GM12878 (cell line): ENCODE measurements at regions not wholly inside any gene's neighbourhood (a gene's known extent, or its start where the extent isn't known, plus 50 kb on each side); places are given as distances from the start of the nearest gene placed in this dataset.

ENCODE experiments used
- ATF7 ChIP-seq: fragments of 450-650 bp; IDR thresholded peaks from 2 replicates; pipeline ENCODE4 v1.6.1; 2016; ENCODE audit warnings: low read depth, mild to moderate bottlenecking
- CREB1 ChIP-seq: IDR thresholded peaks from 2 replicates; pipeline ENCODE4 v1.6.1; 2012; ENCODE audit warnings: low read depth, mild to moderate bottlenecking, inconsistent platforms
- EED ChIP-seq: sonication (generic); IDR thresholded peaks from 2 replicates; pipeline ENCODE4 v1.6.1; 2016; ENCODE audit warnings: antibody characterized with exemption, low read depth
- ETV6 ChIP-seq, 2 experiments: fragments of 450-650 bp in 1 of 2; IDR thresholded peaks in 1 of 2; conservative IDR thresholded peaks in 1 of 2; 2 replicates each; pipeline ENCODE4 v1.6.1; 2014; ENCODE audit warnings: antibody characterized with exemption in 1 of 2, borderline replicate concordance in 1 of 2, low read depth in 1 of 2, mild to moderate bottlenecking in 1 of 2, moderate library complexity in 1 of 2
- FOXM1 ChIP-seq: IDR thresholded peaks from 2 replicates; pipeline ENCODE4 v1.6.1; 2012; ENCODE audit warnings: low read depth, mild to moderate bottlenecking, inconsistent platforms, low read length, moderate library complexity
- HDGF ChIP-seq: fragments of 450-650 bp; IDR thresholded peaks from 2 replicates; pipeline ENCODE4 v1.6.1; 2016; ENCODE audit warnings: antibody characterized with exemption
- IRF4 ChIP-seq: IDR thresholded peaks from 2 replicates; pipeline ENCODE4 v1.6.1; 2011; ENCODE audit warnings: low read depth, low read length
- JUNB ChIP-seq: IDR thresholded peaks from 2 replicates; pipeline ENCODE4 v1.6.1; 2016; ENCODE audit warnings: antibody characterized with exemption, mild to moderate bottlenecking
- LARP7 ChIP-seq: fragments of 450-650 bp; IDR thresholded peaks from 2 replicates; pipeline ENCODE4 v1.6.1; 2017; ENCODE audit warnings: mild to moderate bottlenecking
- MEF2A ChIP-seq: IDR thresholded peaks from 2 replicates; pipeline ENCODE4 v1.6.1; 2011; ENCODE audit warnings: low read depth, mild to moderate bottlenecking, low read length, moderate library complexity; ENCODE audit not compliant: insufficient read depth
- MTA2 ChIP-seq: fragments of 450-650 bp; IDR thresholded peaks from 2 replicates; pipeline ENCODE4 v1.6.1; 2016; ENCODE audit warnings: low read depth, mild to moderate bottlenecking, moderate library complexity
- MXI1 ChIP-seq: fragments of 150-350 bp; IDR thresholded peaks from 2 replicates; pipeline ENCODE4 v1.6.1; 2011; ENCODE audit warnings: low read depth, mild to moderate bottlenecking, inconsistent platforms, low read length, improper control_type of control experiment
- NFIC ChIP-seq: IDR thresholded peaks from 2 replicates; pipeline ENCODE4 v1.6.1; 2012; ENCODE audit warnings: low read depth, mild to moderate bottlenecking, inconsistent platforms, low read length, moderate library complexity
- PAX5 ChIP-seq: IDR thresholded peaks from 2 replicates; pipeline ENCODE4 v1.6.1; 2011; ENCODE audit warnings: low read depth, low read length, borderline replicate concordance
- POLR2AphosphoS5 ChIP-seq: IDR thresholded peaks from 2 replicates; pipeline ENCODE4 v1.6.1; 2011; ENCODE audit warnings: mild to moderate bottlenecking, low read length, inconsistent platforms
- STAT1 ChIP-seq: fragments of 450-650 bp; conservative IDR thresholded peaks from 2 replicates; pipeline ENCODE4 v1.6.1; 2014; ENCODE audit warnings: antibody characterized with exemption, mild to moderate bottlenecking
- TAF1 ChIP-seq: IDR thresholded peaks from 2 replicates; pipeline ENCODE4 v1.6.1; 2011; ENCODE audit warnings: mild to moderate bottlenecking, low read depth, low read length, borderline replicate concordance
- TCF12 ChIP-seq: IDR thresholded peaks from 2 replicates; pipeline ENCODE4 v1.6.1; 2011; ENCODE audit warnings: low read depth, mild to moderate bottlenecking, low read length
- WRNIP1 ChIP-seq: IDR thresholded peaks from 2 replicates; pipeline ENCODE4 v1.6.1; 2011; ENCODE audit warnings: low read depth, low read length, improper control_type of control experiment, borderline replicate concordance
- ZBED1 ChIP-seq: IDR thresholded peaks from 2 replicates; pipeline ENCODE4 v1.6.1; 2016; ENCODE audit warnings: borderline replicate concordance
- ZNF207 ChIP-seq: fragments of 450-650 bp; IDR thresholded peaks from 2 replicates; pipeline ENCODE4 v1.6.1; 2014; ENCODE audit warnings: antibody characterized with exemption, mild to moderate bottlenecking, borderline replicate concordance
- ZZZ3 ChIP-seq: IDR thresholded peaks from 2 replicates; pipeline ENCODE4 v1.6.1; 2011; ENCODE audit warnings: low read depth; ENCODE audit not compliant: control insufficient read depth, insufficient read length
- TF ChIP-seq, protein P1 (sequence below): IDR thresholded peaks from 2 replicates; pipeline ENCODE4 v1.6.1; 2012; ENCODE audit warnings: improper control_type of control experiment, low read depth, low read length; ENCODE audit not compliant: insufficient replicate concordance
- TF ChIP-seq, protein P2 (sequence below): IDR thresholded peaks from 2 replicates; pipeline ENCODE4 v1.6.1; 2012; ENCODE audit warnings: low read length, inconsistent platforms

DNA sequence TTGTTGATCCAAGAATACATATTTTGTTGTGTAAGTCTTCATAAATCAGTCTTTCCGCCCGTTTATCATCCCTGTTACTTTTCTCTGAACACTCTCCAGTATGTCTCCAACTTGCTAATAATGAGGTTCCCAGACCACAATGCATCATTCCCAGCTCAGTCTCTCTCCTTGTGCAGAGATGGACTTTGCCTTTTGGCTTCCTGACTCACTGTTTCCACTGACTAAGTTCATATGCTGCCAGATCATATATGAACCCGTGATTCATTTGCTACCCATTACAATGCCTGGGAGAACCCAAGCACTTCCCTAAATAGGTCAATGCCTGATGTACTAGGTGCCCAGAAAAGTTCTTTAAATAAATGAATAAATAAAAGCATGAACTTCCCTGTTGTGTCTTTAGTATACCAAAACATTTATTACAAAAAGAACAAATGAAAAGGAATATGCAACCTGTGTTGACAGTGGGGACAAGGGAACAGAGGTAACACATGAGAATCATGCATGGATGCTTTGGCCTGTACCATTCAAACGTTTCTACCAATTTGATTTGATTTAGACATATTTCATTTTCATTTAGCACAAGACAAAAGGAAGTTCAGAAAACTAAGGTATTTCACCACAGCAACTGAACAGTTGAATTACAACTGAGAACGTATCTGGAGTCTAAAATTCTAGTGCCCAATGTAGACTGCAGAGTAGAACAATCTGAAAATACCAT lies 215.4 kb upstream of the HNRNPA3 start (continued):
- TF ChIP-seq ATF7 (peak; percentile 90), TCF12 (0 out of 2 replicates have a peak, but pooled peaks have one; percentile 13), HDGF (no peak), PAX5 (0 out of 2 replicates have a peak, but pooled peaks have one; percentile 58), NFIC (peak; percentile 98), ZNF207 (no peak), FOXM1 (peak; percentile 94), STAT1 (no peak), MXI1 (no peak), POLR2AphosphoS5 (no peak), ZZZ3 (no peak), JUNB (peak; percentile 99), ZBED1 (peak; percentile 72; the same call in 1 of the 2 replicates), MEF2A (peak; percentile 68), IRF4 (peak; percentile 93), WRNIP1 (no peak), EED (peak; percentile 96), LARP7 (no peak), MTA2 (peak; percentile 92), TAF1 (no peak), CREB1 (peak; percentile 32; the same call in 1 of the 2 replicates), ETV6 (conservative IDR thresholded peaks at IDR 0.05 in 1 of 2, IDR thresholded peaks at IDR 0.05 in 1 of 2; ENCODE audit: borderline replicate concordance in 1 of 2, low read depth in 1 of 2) (0 out of 4 replicates have a peak, but pooled peaks of 1 of the 2 experiments have one; percentile 35)
- TF ChIP-seq, protein P1, sequence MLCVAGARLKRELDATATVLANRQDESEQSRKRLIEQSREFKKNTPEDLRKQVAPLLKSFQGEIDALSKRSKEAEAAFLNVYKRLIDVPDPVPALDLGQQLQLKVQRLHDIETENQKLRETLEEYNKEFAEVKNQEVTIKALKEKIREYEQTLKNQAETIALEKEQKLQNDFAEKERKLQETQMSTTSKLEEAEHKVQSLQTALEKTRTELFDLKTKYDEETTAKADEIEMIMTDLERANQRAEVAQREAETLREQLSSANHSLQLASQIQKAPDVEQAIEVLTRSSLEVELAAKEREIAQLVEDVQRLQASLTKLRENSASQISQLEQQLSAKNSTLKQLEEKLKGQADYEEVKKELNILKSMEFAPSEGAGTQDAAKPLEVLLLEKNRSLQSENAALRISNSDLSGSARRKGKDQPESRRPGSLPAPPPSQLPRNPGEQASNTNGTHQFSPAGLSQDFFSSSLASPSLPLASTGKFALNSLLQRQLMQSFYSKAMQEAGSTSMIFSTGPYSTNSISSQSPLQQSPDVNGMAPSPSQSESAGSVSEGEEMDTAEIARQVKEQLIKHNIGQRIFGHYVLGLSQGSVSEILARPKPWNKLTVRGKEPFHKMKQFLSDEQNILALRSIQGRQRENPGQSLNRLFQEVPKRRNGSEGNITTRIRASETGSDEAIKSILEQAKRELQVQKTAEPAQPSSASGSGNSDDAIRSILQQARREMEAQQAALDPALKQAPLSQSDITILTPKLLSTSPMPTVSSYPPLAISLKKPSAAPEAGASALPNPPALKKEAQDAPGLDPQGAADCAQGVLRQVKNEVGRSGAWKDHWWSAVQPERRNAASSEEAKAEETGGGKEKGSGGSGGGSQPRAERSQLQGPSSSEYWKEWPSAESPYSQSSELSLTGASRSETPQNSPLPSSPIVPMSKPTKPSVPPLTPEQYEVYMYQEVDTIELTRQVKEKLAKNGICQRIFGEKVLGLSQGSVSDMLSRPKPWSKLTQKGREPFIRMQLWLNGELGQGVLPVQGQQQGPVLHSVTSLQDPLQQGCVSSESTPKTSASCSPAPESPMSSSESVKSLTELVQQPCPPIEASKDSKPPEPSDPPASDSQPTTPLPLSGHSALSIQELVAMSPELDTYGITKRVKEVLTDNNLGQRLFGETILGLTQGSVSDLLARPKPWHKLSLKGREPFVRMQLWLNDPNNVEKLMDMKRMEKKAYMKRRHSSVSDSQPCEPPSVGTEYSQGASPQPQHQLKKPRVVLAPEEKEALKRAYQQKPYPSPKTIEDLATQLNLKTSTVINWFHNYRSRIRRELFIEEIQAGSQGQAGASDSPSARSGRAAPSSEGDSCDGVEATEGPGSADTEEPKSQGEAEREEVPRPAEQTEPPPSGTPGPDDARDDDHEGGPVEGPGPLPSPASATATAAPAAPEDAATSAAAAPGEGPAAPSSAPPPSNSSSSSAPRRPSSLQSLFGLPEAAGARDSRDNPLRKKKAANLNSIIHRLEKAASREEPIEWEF = no peak
- TF ChIP-seq, protein P2, sequence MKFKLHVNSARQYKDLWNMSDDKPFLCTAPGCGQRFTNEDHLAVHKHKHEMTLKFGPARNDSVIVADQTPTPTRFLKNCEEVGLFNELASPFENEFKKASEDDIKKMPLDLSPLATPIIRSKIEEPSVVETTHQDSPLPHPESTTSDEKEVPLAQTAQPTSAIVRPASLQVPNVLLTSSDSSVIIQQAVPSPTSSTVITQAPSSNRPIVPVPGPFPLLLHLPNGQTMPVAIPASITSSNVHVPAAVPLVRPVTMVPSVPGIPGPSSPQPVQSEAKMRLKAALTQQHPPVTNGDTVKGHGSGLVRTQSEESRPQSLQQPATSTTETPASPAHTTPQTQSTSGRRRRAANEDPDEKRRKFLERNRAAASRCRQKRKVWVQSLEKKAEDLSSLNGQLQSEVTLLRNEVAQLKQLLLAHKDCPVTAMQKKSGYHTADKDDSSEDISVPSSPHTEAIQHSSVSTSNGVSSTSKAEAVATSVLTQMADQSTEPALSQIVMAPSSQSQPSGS = peak; percentile 91
